Activated CD4-positive, alpha-beta T cell treated with anti-CD3 and anti-CD28 coated beads for 36 hours (primary cell): ENCODE measurements at regions not wholly inside any gene's neighbourhood (a gene's known extent, or its start where the extent isn't known, plus 50 kb on each side); places are given as distances from the start of the nearest gene placed in this dataset.

ENCODE experiments used
- ATAC-seq: fragments of 200-7000 bp; cut with Tn5 transposase; one replicate; pipeline ENCODE4 v1.10.0; 2021; ENCODE audit warnings: mild to moderate bottlenecking, moderate library complexity
- CTCF ChIA-PET: fragments of 350-600 bp; sonication (Branson Sonifier 250); formaldehyde crosslinking; loops from one replicate; lab custom pipeline; 2021; ENCODE audit warnings: antibody characterized with exemption; lab: Charles Lee
- POLR2A ChIA-PET: fragments of 350-600 bp; sonication (Branson Sonifier 250); formaldehyde crosslinking; loops from one replicate; lab custom pipeline; 2021; ENCODE audit warnings: antibody characterized with exemption, inconsistent platforms; lab: Charles Lee
- DNase-seq: peaks from one replicate; pipeline ENCODE4 v3.0.0-alpha.2; 2020
- H3K27ac Mint-ChIP-seq: one replicate; pipeline ENCODE4 v1.8.0; 2021; ENCODE audit warnings: mixed read lengths
- H3K27me3 Mint-ChIP-seq: one replicate; pipeline ENCODE4 v1.8.0; 2021; ENCODE audit warnings: mixed read lengths
- H3K36me3 Mint-ChIP-seq: one replicate; pipeline ENCODE4 v1.8.0; 2021; ENCODE audit warnings: low read depth, mixed read lengths
- H3K4me1 Mint-ChIP-seq: one replicate; pipeline ENCODE4 v1.8.0; 2021; ENCODE audit warnings: mixed read lengths
- H3K4me3 Mint-ChIP-seq: one replicate; pipeline ENCODE4 v1.8.0; 2021; ENCODE audit warnings: mild to moderate bottlenecking, moderate library complexity, mixed read lengths
- H3K9me3 Mint-ChIP-seq: one replicate; pipeline ENCODE4 v1.8.0; 2021; ENCODE audit warnings: low read depth, mixed read lengths
- intact Hi-C, 2 experiments: fragments of 100-400 bp; cut with DNase I in 1 of 2; cut with micrococcal nuclease in 1 of 2; formaldehyde crosslinking; loops; one replicate each; pipeline versions ENCODE4 v1.14.2 to v1.15.1; 2022 to 2024; cut with DNase I, micrococcal nuclease

- no peak for ATAC-seq
- ChIA-PET CTCF (no interaction called here), POLR2A (no interaction called here)
- Mint-ChIP-seq H3K9me3 (peaks cover 12% of the 10 kb centered on the region), H3K27ac (no peak overlapping the region), H3K4me1 (no peaks in the 10 kb centered on the region), H3K4me3 (no peak overlapping the region), H3K27me3 (no peaks in the 10 kb centered on the region), H3K36me3 (no peaks in the 10 kb centered on the region)
- intact Hi-C loops, result no loop called here
- DNase-seq, result no peak
These were observed 535.8 kb downstream of the SPATA31D1 start for GRCh38 chr9:82524407-82524806.

DNA sequence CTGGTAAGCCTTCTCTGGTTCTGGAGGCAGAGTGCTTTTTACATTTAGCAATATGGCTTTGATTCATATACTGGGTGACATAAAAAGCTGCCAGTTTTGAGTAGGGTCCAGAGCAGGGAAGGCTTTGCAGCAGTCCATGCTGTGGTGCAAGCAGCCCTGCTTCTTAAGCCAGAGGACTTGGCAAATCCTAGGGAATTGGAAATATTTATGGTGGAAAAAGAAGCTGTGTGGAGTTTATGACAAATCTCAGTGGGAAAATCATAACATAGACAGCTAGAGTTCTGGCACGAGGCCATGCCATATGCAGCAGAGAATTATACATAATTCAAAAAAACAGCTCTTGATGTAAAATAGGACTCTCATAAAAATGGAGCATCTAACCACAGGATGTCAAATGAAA, 536.4 kb downstream of the RASEF start:
- DNase-seq (no peak), ATAC-seq (no peak)
- Mint-ChIP-seq H3K27ac (no peak overlapping the region), H3K36me3 (no peaks in the 10 kb centered on the region), H3K9me3 (peaks cover 12% of the 10 kb centered on the region), H3K4me1 (no peaks in the 10 kb centered on the region), H3K27me3 (no peaks in the 10 kb centered on the region), H3K4me3 (no peak overlapping the region)
- ChIA-PET POLR2A (no interaction called here), CTCF (no interaction called here)
- intact Hi-C loops, result no loop called here

- Mint-ChIP-seq H3K27ac (no peak overlapping the region), H3K4me1 (no peaks in the 10 kb centered on the region), H3K36me3 (no peaks in the 10 kb centered on the region), H3K4me3 (no peak overlapping the region), H3K9me3 (peaks cover 7% of the 10 kb centered on the region), H3K27me3 (no peaks in the 10 kb centered on the region)
- ATAC-seq (no peak), DNase-seq (no peak)
- intact Hi-C loops, result no loop called here
- ChIA-PET POLR2A (no interaction called here), CTCF (no interaction called here)
These were observed 531.1 kb downstream of the RASEF start for GRCh38 chr9:82531795-82532194.

DNA sequence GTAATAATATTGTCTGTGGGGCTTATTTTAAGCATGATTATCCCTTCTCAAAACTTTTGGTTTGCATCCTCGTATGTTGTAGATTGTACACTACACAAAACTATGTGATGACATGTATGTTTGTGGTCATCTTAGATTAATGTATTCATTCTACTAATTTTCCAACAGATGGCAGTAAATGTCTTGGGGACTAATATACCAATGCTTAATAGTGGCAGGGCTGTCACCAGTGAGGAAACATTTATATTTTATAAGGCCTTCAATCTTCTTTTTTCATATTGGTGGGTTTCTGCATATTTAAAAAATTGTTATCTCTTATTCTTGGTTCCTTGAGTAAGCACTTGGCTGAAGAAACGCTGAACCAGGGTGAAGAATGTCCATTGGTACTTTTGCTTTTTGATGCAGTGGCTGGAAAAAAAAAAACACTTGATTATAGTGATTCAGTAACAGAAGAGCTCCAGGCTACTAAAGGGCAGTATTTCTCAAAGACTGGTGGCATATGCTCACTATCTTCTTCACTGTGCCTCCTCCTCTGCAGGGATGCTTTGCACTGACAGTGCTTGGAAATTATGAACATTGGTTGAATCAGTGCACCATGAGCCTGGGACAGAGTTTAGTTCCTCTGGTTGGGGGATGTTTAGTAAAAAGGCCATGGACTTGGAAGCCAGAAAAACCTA, 530.3 kb downstream of the RASEF start:
- H3K27me3 Mint-ChIP-seq, result no peaks in the 10 kb centered on the region
- H3K36me3 Mint-ChIP-seq, result no peaks in the 10 kb centered on the region
- H3K9me3 Mint-ChIP-seq, result peaks cover 5% of the 10 kb centered on the region
- H3K4me1 Mint-ChIP-seq, result no peaks in the 10 kb centered on the region
- POLR2A ChIA-PET, result no interaction called here
- no peak overlapping the region for H3K27ac Mint-ChIP-seq
- no peak overlapping the region for H3K4me3 Mint-ChIP-seq
- intact Hi-C loops, result no loop called here
- ATAC-seq, result no peak
- no peak for DNase-seq
- CTCF ChIA-PET, result no interaction called here

DNA sequence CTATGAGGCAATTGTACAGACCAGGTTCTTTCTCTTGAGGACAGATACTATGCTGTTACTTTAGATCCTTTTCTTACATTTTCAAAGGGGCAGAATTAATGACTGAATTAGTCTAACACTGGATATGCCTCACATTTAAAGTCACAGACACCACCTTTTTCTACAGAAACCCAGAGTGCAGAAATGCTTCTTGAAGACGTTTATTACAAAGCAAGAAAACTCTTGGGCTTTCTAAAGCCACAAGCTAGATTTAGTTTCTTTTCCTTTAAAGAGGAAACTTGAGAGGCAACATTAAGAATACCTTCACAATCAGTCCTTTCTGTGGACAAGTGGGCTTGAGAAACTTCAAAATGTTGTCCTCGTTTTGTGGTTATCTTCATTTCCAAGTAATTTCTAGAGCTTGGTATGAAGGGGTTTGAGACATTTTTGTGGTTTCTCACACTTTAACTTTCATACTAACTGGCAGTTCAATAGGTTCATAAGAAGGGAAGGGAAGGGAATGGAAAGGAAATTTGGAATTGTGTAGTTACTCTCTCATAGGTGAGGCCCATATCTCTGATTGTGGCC, 527.4 kb downstream of the RASEF start:
- intact Hi-C loops, result no loop called here
- POLR2A ChIA-PET, result no interaction called here

DNA sequence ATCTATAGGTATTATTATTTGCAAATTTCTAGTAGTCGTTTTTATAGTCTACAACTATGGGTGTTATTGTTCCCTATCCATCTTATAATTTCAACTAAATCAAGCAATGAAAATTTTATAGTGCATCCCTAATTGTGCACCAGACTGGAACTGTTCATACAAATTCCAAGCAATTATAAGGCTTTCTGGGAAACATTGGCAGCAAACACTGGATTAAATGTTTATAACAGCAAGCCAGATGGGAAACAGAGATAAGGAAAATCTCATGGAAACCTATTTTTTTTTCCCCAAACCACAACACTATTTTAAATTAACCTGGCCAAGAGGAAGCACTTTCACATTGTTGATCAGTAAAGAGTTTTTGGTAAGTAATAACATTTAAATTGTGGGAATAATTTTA, 524.3 kb downstream of the RASEF start:
- H3K27ac Mint-ChIP-seq, result no peak overlapping the region
- H3K4me1 Mint-ChIP-seq, result no peaks in the 10 kb centered on the region
- POLR2A ChIA-PET, result no interaction called here
- H3K4me3 Mint-ChIP-seq, result no peak overlapping the region
- no peaks in the 10 kb centered on the region for H3K36me3 Mint-ChIP-seq
- DNase-seq, result no peak
- CTCF ChIA-PET, result no interaction called here
- no peaks in the 10 kb centered on the region for H3K9me3 Mint-ChIP-seq
- ATAC-seq, result no peak
- no peaks in the 10 kb centered on the region for H3K27me3 Mint-ChIP-seq
- intact Hi-C loops, result no loop called here

More for the DNA sequence above, 527.4 kb downstream of the RASEF start:
- CTCF ChIA-PET, result no interaction called here
- no peaks in the 10 kb centered on the region for H3K9me3 Mint-ChIP-seq
- no peaks in the 10 kb centered on the region for H3K4me1 Mint-ChIP-seq
- H3K27me3 Mint-ChIP-seq, result no peaks in the 10 kb centered on the region
- no peak overlapping the region for H3K27ac Mint-ChIP-seq
- H3K36me3 Mint-ChIP-seq, result no peaks in the 10 kb centered on the region
- ATAC-seq, result no peak
- no peak overlapping the region for H3K4me3 Mint-ChIP-seq
- DNase-seq, result no peak

DNA sequence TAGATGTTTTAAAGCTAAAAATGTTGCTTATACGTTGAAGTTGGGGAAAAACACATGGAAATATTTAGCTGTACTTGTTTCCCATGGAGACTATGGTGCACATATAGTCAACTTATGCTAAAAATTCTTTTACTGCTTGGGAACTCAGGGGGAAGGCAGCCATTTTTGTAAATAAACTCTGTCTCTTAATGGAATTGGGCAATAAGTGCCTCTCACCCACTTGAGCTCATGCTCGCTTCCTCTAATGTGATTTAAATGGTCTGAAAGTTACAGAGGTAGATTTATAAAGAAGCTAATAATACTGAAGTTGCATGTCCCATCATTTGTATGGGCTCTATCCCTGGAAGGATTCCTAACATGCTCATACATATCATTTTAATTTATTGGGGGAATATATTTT, 523.8 kb downstream of the RASEF start:
- no peaks in the 10 kb centered on the region for H3K9me3 Mint-ChIP-seq
- H3K36me3 Mint-ChIP-seq, result no peaks in the 10 kb centered on the region
- DNase-seq (no peak), ATAC-seq (no peak)
- intact Hi-C loops, result no loop called here
- H3K4me3 Mint-ChIP-seq, result no peak overlapping the region
- CTCF ChIA-PET, result no interaction called here
- H3K27ac Mint-ChIP-seq, result no peak overlapping the region
- no peaks in the 10 kb centered on the region for H3K4me1 Mint-ChIP-seq
- H3K27me3 Mint-ChIP-seq, result no peaks in the 10 kb centered on the region
- POLR2A ChIA-PET, result no interaction called here

DNA sequence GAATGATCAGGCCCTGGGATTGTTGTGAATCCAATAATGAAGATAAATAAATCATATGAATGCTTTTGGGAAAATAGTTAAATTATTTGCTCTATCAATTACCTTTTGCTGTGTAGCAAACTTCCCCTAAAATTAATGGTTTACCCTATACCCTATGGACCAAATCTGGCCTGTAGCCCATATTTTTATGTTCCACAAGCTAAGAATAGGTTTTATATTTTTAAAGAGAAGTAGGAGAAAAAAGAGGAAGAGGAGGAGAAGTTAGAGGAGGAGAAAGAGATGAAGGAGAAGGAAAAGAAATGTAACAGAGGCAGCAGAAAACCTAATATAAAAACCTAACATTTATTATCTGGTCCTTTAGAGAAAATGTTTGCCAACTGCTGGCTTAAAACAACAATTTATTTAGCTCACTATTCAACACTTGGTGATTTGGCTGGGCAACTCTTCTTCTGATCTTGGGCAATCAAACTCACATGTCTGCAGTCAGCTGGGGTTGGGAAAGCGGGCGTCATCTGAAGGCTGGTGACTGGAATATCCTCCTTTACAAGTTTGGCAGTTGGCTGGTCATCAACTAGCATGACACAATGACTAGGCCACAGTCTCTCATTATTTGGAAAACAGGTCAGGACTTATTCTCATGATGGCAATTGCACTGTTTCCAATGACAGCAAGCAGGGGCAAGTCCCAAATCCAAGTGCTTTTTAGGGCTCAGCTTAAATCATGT, 522.9 kb downstream of the RASEF start:
- DNase-seq, result no peak
- no peaks in the 10 kb centered on the region for H3K27me3 Mint-ChIP-seq
- no peak for ATAC-seq
- ChIA-PET POLR2A (no interaction called here), CTCF (no interaction called here)
- intact Hi-C loops, result no loop called here
- H3K27ac Mint-ChIP-seq, result no peak overlapping the region
- no peaks in the 10 kb centered on the region for H3K36me3 Mint-ChIP-seq
- H3K4me1 Mint-ChIP-seq, result no peaks in the 10 kb centered on the region
- no peak overlapping the region for H3K4me3 Mint-ChIP-seq
- H3K9me3 Mint-ChIP-seq, result no peaks in the 10 kb centered on the region

- no peak overlapping the region for H3K4me3 Mint-ChIP-seq
- peaks cover 2% of the 10 kb centered on the region for H3K9me3 Mint-ChIP-seq
- no peak overlapping the region for H3K27ac Mint-ChIP-seq
- H3K27me3 Mint-ChIP-seq, result no peaks in the 10 kb centered on the region
- ChIA-PET POLR2A (no interaction called here), CTCF (no interaction called here)
- intact Hi-C loops, result no loop called here
- no peaks in the 10 kb centered on the region for H3K4me1 Mint-ChIP-seq
- DNase-seq (no peak), ATAC-seq (no peak)
- no peaks in the 10 kb centered on the region for H3K36me3 Mint-ChIP-seq
These were observed 519.2 kb downstream of the RASEF start for GRCh38 chr9:82543726-82544125.

DNA sequence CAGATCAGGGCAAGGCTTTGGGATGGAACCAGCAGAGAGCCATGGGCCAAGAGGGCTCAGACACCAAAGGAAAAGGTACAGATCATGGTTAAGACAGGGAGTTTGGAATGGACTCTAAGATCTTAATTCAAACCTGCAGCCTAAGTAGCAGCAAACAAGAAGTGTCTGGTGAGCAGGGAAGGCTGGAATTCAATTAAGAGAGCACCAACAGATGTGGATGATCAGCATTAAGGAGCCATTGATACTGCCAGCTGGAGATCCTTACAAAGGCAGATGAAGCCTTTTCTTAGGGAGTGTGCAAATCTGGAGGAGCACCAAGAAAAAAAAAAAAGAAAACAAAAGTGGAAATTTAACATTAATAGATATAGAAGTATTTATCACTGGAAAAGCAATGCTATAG, 516.8 kb downstream of the RASEF start:
- POLR2A ChIA-PET, result no interaction called here
- ATAC-seq, result no peak
- H3K9me3 Mint-ChIP-seq, result peaks cover 2% of the 10 kb centered on the region

GRCh38 chr9:82547995-82548394, 514.9 kb downstream of the RASEF start:
- H3K9me3 Mint-ChIP-seq, result peaks cover 2% of the 10 kb centered on the region
- no peaks in the 10 kb centered on the region for H3K27me3 Mint-ChIP-seq
- H3K27ac Mint-ChIP-seq, result no peak overlapping the region
- no peaks in the 10 kb centered on the region for H3K4me1 Mint-ChIP-seq
- intact Hi-C loops, result no loop called here
- no peak overlapping the region for H3K4me3 Mint-ChIP-seq
- DNase-seq, result no peak
- ATAC-seq, result no peak
- no peaks in the 10 kb centered on the region for H3K36me3 Mint-ChIP-seq
- POLR2A ChIA-PET, result interaction anchor here (0.7 kb wide), 1 partner anchor 1668 kb away, joined by 3 read pairs; no protein-coding TSS in a partner anchor
- CTCF ChIA-PET, result no interaction called here

More for the DNA sequence above, 516.8 kb downstream of the RASEF start:
- intact Hi-C loops, result no loop called here
- Mint-ChIP-seq H3K27ac (no peak overlapping the region), H3K4me1 (no peaks in the 10 kb centered on the region), H3K36me3 (no peaks in the 10 kb centered on the region), H3K27me3 (no peaks in the 10 kb centered on the region), H3K4me3 (no peak overlapping the region)
- CTCF ChIA-PET, result no interaction called here
- DNase-seq, result no peak

DNA sequence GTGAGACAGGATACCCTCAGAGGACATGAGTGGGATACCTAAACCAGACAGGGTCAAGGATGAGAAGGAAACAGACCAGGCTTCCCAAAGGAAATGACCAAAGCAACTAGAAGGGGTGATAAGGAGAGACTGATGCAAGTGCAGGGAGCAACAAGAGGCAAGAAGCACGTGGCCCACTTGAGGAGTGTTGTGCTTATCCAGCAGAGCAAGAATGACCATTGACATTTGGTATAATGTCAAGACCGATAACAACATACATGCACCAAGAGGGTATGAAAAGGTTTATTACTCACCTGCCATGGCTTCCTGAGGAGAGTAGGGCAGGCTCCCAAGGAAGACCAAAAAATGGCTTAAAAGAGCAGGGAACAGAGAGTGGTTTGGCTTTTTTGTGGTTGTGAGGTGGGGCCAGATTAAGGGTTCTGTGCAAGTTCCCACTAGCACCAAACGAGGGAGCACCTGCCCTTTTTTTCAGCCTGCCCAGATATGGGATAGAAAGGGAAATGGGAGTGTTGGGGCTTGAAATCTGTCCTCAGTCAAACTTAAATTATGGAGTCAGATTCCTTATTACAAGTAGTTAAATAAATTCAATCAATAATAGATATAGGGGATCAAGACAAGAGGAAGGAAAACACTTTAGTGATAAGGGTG, 513.6 kb downstream of the RASEF start:
- CTCF ChIA-PET, result no interaction called here
- H3K36me3 Mint-ChIP-seq, result no peaks in the 10 kb centered on the region
- POLR2A ChIA-PET, result no interaction called here

More for the DNA sequence above, 513.6 kb downstream of the RASEF start:
- Mint-ChIP-seq H3K27me3 (no peaks in the 10 kb centered on the region), H3K4me1 (no peaks in the 10 kb centered on the region), H3K4me3 (no peak overlapping the region), H3K9me3 (peaks cover 2% of the 10 kb centered on the region), H3K27ac (no peak overlapping the region)
- intact Hi-C loops, result no loop called here
- DNase-seq (no peak), ATAC-seq (no peak)
